Liver (tissue), 8 donors: ENCODE measurements at regions not wholly inside any gene's neighbourhood (a gene's known extent, or its start where the extent isn't known, plus 50 kb on each side); places are given as distances from the start of the nearest gene placed in this dataset.

Experiments used
- DNase-seq: peaks from one replicate; pipeline ENCODE4 v3.0.0-alpha.2; 2017; ENCODE audit warnings: low spot score
- H3K27ac ChIP-seq, 2 donors: one replicate each; pipeline ENCODE4 v1.7.0; 2013; ENCODE audit warnings: inconsistent platforms in 2 of 2, low read length in 2 of 2, control low read depth in 1 of 2, low read depth in 1 of 2, mild to moderate bottlenecking in 1 of 2
- H3K27me3 ChIP-seq, 4 donors: one replicate each; pipeline versions ENCODE4 v1.6.1 to v1.7.0; 2013; ENCODE audit warnings: low read length in 3 of 4, inconsistent platforms in 1 of 4, mild to moderate bottlenecking in 1 of 4, moderate library complexity in 1 of 4; ENCODE audit not compliant: control insufficient read depth in 4 of 4, insufficient read depth in 4 of 4
- H3K36me3 ChIP-seq, 4 donors: one replicate each; pipeline versions ENCODE4 v1.6.1 to v1.7.0; 2013; ENCODE audit warnings: low read length in 3 of 4, mild to moderate bottlenecking in 3 of 4, low read depth in 1 of 4, moderate library complexity in 1 of 4; ENCODE audit not compliant: control insufficient read depth in 4 of 4, insufficient read depth in 3 of 4
- H3K4me1 ChIP-seq, 4 donors: one replicate each; pipeline versions ENCODE4 v1.6.1 to v1.7.0; 2013; ENCODE audit warnings: low read length in 3 of 4, mild to moderate bottlenecking in 3 of 4, moderate library complexity in 1 of 4; ENCODE audit not compliant: control insufficient read depth in 4 of 4, insufficient read depth in 4 of 4
- H3K4me3 ChIP-seq, 3 donors: one replicate each; pipeline versions ENCODE4 v1.6.1 to v1.7.0; 2013; ENCODE audit warnings: low read length in 3 of 3, control low read depth in 1 of 3, low read depth in 1 of 3, mild to moderate bottlenecking in 1 of 3
- H3K9ac ChIP-seq, 2 donors: one replicate each; pipeline ENCODE4 v1.7.0; 2013; ENCODE audit warnings: low read length in 2 of 2, mild to moderate bottlenecking in 2 of 2, moderate library complexity in 2 of 2, control low read depth in 1 of 2, low read depth in 1 of 2
- H3K9me3 ChIP-seq, 4 donors: one replicate each; pipeline versions ENCODE4 v1.6.1 to v1.7.0; 2013; ENCODE audit warnings: low read length in 3 of 4; ENCODE audit not compliant: control insufficient read depth in 4 of 4
- CTCF ChIP-seq: fragments of 150-350 bp; IDR thresholded peaks from 2 replicates; pipeline ENCODE4 v1.5.1; 2017; ENCODE audit warnings: improper control_type of control experiment, low read depth, low read length; ENCODE audit not compliant: missing input control
- EGR1 ChIP-seq, 2 donors: IDR thresholded peaks; 2 replicates each; pipeline ENCODE4 v1.6.1; 2016 to 2018; ENCODE audit warnings: antibody characterized with exemption in 2 of 2, low read depth in 2 of 2
- FOXA1 ChIP-seq: IDR thresholded peaks from 2 replicates; pipeline ENCODE4 v1.6.1; 2016; ENCODE audit warnings: antibody characterized with exemption
- FOXA2 ChIP-seq: IDR thresholded peaks from 2 replicates; pipeline ENCODE4 v1.6.1; 2016; ENCODE audit warnings: antibody characterized with exemption
- GABPA ChIP-seq, 2 donors: IDR thresholded peaks in 1 of 2; conservative IDR thresholded peaks in 1 of 2; 2 replicates each; pipeline ENCODE4 v1.6.1; 2016; ENCODE audit warnings: antibody characterized with exemption in 2 of 2, mild to moderate bottlenecking in 1 of 2, moderate library complexity in 1 of 2
- HNF4A ChIP-seq, 2 donors: conservative IDR thresholded peaks; 2 replicates each; pipeline ENCODE4 v1.6.1; 2016; ENCODE audit warnings: antibody characterized with exemption in 2 of 2, mild to moderate bottlenecking in 2 of 2
- HNF4G ChIP-seq: IDR thresholded peaks from 2 replicates; pipeline ENCODE4 v1.6.1; 2016; ENCODE audit warnings: antibody characterized with exemption
- JUND ChIP-seq, 2 donors: IDR thresholded peaks; 2 replicates each; pipeline ENCODE4 v1.6.1; 2016; ENCODE audit warnings: antibody characterized with exemption in 2 of 2
- MAX ChIP-seq: IDR thresholded peaks from 2 replicates; pipeline ENCODE4 v1.6.1; 2016; ENCODE audit warnings: antibody characterized with exemption
- NR2F2 ChIP-seq: IDR thresholded peaks from 2 replicates; pipeline ENCODE4 v1.6.1; 2016; ENCODE audit warnings: antibody characterized with exemption
- RAD21 ChIP-seq, 2 donors: IDR thresholded peaks; 2 replicates each; pipeline ENCODE4 v1.6.1; 2016; ENCODE audit warnings: antibody characterized with exemption in 2 of 2, mild to moderate bottlenecking in 2 of 2
- RXRA ChIP-seq, 2 donors: IDR thresholded peaks; 2 replicates each; pipeline ENCODE4 v1.6.1; 2017 to 2018; ENCODE audit warnings: antibody characterized with exemption in 2 of 2, mild to moderate bottlenecking in 1 of 2
- SP1 ChIP-seq: IDR thresholded peaks from 2 replicates; pipeline ENCODE4 v1.6.1; 2018; ENCODE audit warnings: antibody characterized with exemption, mild to moderate bottlenecking
- TAF1 ChIP-seq: conservative IDR thresholded peaks from 2 replicates; pipeline ENCODE4 v1.6.1; 2016; ENCODE audit warnings: antibody characterized with exemption, mild to moderate bottlenecking
- YY1 ChIP-seq: IDR thresholded peaks from 2 replicates; pipeline ENCODE4 v1.6.1; 2016; ENCODE audit warnings: antibody characterized with exemption, mild to moderate bottlenecking
- WGBS: extraction: QIAGEN DNeasy Blood & Tissue Kit; methylation state at CpG from one replicate; pipeline ENCODE4 v1.1.7; 2013; 5-methylcytosine and 5-hydroxymethylcytosine counted together
- TF ChIP-seq, protein P1 (sequence below): IDR thresholded peaks from 2 replicates; pipeline ENCODE4 v1.6.1; 2016; ENCODE audit warnings: antibody characterized with exemption, mild to moderate bottlenecking
- TF ChIP-seq, protein P2 (sequence below): IDR thresholded peaks from 2 replicates; pipeline ENCODE4 v1.6.1; 2016; ENCODE audit warnings: antibody characterized with exemption
- TF ChIP-seq, protein P3 (sequence below): IDR thresholded peaks from 2 replicates; pipeline ENCODE4 v1.6.1; 2016; ENCODE audit warnings: antibody characterized with exemption
- donor health status: healthy.
- donor health status: healthy.
- donor health status: healthy.
- donor health status: healthy.
- donor health status: healthy.

DNA sequence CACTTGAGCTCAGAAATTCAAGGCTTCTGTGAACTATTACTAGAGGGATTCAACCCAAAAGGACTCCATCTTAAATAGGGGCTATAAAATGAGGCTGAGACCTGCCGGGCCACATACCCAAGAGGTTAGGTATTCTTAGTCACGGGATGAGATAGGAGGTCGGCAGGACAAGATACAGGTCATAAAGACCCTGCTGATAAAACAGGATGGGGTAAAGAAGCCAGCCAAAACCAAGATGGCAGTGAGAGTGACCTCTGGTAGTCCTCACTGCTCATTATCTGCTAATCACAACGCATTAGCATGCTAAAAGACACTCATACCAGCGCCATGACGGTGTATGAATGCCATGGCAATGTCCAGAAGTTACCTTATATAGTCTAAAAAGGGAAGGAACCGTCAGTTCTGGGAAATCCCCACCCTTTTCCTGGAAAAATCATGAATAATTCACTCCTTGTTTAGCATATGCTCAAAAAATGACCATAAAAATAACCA is 101.2 kb upstream of the TRIM24 start:
- no peaks in the 10 kb centered on the region for H3K9me3 ChIP-seq
- no peaks in the 10 kb centered on the region for H3K4me1 ChIP-seq
- no peak for DNase-seq
- WGBS, result 88% methylated on average over 7 of the region's 7 CpGs
- H3K27me3 ChIP-seq, result no peaks in the 10 kb centered on the region
- TF ChIP-seq SP1, result no peak
- TF ChIP-seq RAD21 (IDR thresholded peaks at IDR 0.05), result no peak
- no peak for TF ChIP-seq GABPA (IDR thresholded peaks at IDR 0.05 in 1 of 2, conservative IDR thresholded peaks at IDR 0.05 in 1 of 2)
- TF ChIP-seq, protein P1, sequence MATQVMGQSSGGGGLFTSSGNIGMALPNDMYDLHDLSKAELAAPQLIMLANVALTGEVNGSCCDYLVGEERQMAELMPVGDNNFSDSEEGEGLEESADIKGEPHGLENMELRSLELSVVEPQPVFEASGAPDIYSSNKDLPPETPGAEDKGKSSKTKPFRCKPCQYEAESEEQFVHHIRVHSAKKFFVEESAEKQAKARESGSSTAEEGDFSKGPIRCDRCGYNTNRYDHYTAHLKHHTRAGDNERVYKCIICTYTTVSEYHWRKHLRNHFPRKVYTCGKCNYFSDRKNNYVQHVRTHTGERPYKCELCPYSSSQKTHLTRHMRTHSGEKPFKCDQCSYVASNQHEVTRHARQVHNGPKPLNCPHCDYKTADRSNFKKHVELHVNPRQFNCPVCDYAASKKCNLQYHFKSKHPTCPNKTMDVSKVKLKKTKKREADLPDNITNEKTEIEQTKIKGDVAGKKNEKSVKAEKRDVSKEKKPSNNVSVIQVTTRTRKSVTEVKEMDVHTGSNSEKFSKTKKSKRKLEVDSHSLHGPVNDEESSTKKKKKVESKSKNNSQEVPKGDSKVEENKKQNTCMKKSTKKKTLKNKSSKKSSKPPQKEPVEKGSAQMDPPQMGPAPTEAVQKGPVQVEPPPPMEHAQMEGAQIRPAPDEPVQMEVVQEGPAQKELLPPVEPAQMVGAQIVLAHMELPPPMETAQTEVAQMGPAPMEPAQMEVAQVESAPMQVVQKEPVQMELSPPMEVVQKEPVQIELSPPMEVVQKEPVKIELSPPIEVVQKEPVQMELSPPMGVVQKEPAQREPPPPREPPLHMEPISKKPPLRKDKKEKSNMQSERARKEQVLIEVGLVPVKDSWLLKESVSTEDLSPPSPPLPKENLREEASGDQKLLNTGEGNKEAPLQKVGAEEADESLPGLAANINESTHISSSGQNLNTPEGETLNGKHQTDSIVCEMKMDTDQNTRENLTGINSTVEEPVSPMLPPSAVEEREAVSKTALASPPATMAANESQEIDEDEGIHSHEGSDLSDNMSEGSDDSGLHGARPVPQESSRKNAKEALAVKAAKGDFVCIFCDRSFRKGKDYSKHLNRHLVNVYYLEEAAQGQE, result no peak
- TF ChIP-seq HNF4A (conservative IDR thresholded peaks at IDR 0.05), result no peak
- no peak for TF ChIP-seq TAF1
- TF ChIP-seq CTCF, result no peak
- no peak for TF ChIP-seq JUND (IDR thresholded peaks at IDR 0.05)
- TF ChIP-seq EGR1 (IDR thresholded peaks at IDR 0.05; ENCODE audit: low read depth in 2 of 2), result no peak
- no peak for TF ChIP-seq HNF4G
- TF ChIP-seq MAX, result no peak
- TF ChIP-seq YY1, result no peak
- TF ChIP-seq FOXA1, result no peak
- no peak for TF ChIP-seq RXRA (IDR thresholded peaks at IDR 0.05)
- TF ChIP-seq FOXA2, result no peak
- TF ChIP-seq NR2F2, result no peak
- TF ChIP-seq, protein P2, sequence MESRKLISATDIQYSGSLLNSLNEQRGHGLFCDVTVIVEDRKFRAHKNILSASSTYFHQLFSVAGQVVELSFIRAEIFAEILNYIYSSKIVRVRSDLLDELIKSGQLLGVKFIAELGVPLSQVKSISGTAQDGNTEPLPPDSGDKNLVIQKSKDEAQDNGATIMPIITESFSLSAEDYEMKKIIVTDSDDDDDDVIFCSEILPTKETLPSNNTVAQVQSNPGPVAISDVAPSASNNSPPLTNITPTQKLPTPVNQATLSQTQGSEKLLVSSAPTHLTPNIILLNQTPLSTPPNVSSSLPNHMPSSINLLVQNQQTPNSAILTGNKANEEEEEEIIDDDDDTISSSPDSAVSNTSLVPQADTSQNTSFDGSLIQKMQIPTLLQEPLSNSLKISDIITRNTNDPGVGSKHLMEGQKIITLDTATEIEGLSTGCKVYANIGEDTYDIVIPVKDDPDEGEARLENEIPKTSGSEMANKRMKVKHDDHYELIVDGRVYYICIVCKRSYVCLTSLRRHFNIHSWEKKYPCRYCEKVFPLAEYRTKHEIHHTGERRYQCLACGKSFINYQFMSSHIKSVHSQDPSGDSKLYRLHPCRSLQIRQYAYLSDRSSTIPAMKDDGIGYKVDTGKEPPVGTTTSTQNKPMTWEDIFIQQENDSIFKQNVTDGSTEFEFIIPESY, result no peak
- TF ChIP-seq, protein P3, sequence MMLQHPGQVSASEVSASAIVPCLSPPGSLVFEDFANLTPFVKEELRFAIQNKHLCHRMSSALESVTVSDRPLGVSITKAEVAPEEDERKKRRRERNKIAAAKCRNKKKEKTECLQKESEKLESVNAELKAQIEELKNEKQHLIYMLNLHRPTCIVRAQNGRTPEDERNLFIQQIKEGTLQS, result no peak
- H3K4me3 ChIP-seq, result no peak overlapping the region
- H3K9ac ChIP-seq, result no peak overlapping the region
- H3K27ac ChIP-seq, result no peak overlapping the region
- no peaks in the 10 kb centered on the region for H3K36me3 ChIP-seq
